CD4-positive, alpha-beta T cell treated with Interleukin-4 for 1 hour (primary cell): ENCODE measurements at regions not wholly inside any gene's neighbourhood (a gene's known extent, or its start where the extent isn't known, plus 50 kb on each side); places are given as distances from the start of the nearest gene placed in this dataset.

Source experiments
- DNase-seq, 2 donors: peaks; one replicate each; pipeline ENCODE4 v3.0.0-alpha.2; 2020 to 2022

GRCh38 chr3:148036331-148036876, 627.2 kb downstream of the ZIC1 start:
- DNase-seq: no peak

GRCh38 chr3:148042663-148043445, 633.7 kb downstream of the ZIC1 start:
- DNase-seq: no peak

- no peak for DNase-seq
Observed at GRCh38 chr3:148044151-148044550, 635.0 kb downstream of the ZIC1 start.

- no peak for DNase-seq
Observed at GRCh38 chr3:148054999-148055398, 642.7 kb upstream of the AGTR1 start.

- DNase-seq: no peak
Observed at GRCh38 chr3:148062590-148062989, 635.1 kb upstream of the AGTR1 start.

GRCh38 chr3:148066802-148067201, 630.9 kb upstream of the AGTR1 start:
- DNase-seq: no peak

- no peak for DNase-seq
Observed at GRCh38 chr3:148068466-148068865, 629.2 kb upstream of the AGTR1 start.

GRCh38 chr3:148070041-148070440, 627.7 kb upstream of the AGTR1 start:
- DNase-seq: no peak

GRCh38 chr3:148073721-148074456, 623.8 kb upstream of the AGTR1 start:
- no peak for DNase-seq

- no peak for DNase-seq
Observed at GRCh38 chr3:148074946-148075345, 622.8 kb upstream of the AGTR1 start.

GRCh38 chr3:148075771-148076716, 621.7 kb upstream of the AGTR1 start:
- DNase-seq: no peak

GRCh38 chr3:148077318-148077923, 620.3 kb upstream of the AGTR1 start:
- no peak for DNase-seq

- DNase-seq: no peak
Observed at GRCh38 chr3:148077965-148078364, 619.7 kb upstream of the AGTR1 start.

GRCh38 chr3:148078658-148079057, 619.0 kb upstream of the AGTR1 start:
- DNase-seq: no peak

- DNase-seq: no peak
Observed at GRCh38 chr3:148079370-148079769, 618.3 kb upstream of the AGTR1 start.

- DNase-seq: no peak
Observed at GRCh38 chr3:148081926-148082325, 615.8 kb upstream of the AGTR1 start.

GRCh38 chr3:148082506-148083280, 615.0 kb upstream of the AGTR1 start:
- no peak for DNase-seq

- DNase-seq: no peak
Observed at GRCh38 chr3:148083526-148084182, 614.0 kb upstream of the AGTR1 start.

- no peak for DNase-seq
Observed at GRCh38 chr3:148084931-148085330, 612.8 kb upstream of the AGTR1 start.

- DNase-seq: no peak
Observed at GRCh38 chr3:148087601-148088371, 609.9 kb upstream of the AGTR1 start.
